ENCODE measurements at regions not wholly inside any gene's neighbourhood (a gene's known extent, or its start where the extent isn't known, plus 50 kb on each side); places are given as distances from the start of the nearest gene placed in this dataset.

- DNase-seq: no peak
- H3K4me3 ChIP-seq: no peak overlapping the region
- 93 to 94% methylated on average over 7 of the region's 7 CpGs for WGBS, 2 donors
- peaks cover 0 to 8% (median 3%) of the 10 kb centered on the region in 4 donors for H3K4me1 ChIP-seq
- peaks cover 0 to 4% (median 0%) of the 10 kb centered on the region in 4 donors for H3K9me3 ChIP-seq
- no peak overlapping the region for H3K27ac ChIP-seq
- intact Hi-C loops (cut with DNase I): no loop called here
- H3K36me3 ChIP-seq: no peaks in the 10 kb centered on the region
- TF ChIP-seq POLR2A (IDR thresholded peaks at IDR 0.05) (no peak), POLR2AphosphoS5 (IDR thresholded peaks at IDR 0.05) (no peak), EP300 (IDR thresholded peaks at IDR 0.05) (no peak)
- TF ChIP-seq, protein P1, sequence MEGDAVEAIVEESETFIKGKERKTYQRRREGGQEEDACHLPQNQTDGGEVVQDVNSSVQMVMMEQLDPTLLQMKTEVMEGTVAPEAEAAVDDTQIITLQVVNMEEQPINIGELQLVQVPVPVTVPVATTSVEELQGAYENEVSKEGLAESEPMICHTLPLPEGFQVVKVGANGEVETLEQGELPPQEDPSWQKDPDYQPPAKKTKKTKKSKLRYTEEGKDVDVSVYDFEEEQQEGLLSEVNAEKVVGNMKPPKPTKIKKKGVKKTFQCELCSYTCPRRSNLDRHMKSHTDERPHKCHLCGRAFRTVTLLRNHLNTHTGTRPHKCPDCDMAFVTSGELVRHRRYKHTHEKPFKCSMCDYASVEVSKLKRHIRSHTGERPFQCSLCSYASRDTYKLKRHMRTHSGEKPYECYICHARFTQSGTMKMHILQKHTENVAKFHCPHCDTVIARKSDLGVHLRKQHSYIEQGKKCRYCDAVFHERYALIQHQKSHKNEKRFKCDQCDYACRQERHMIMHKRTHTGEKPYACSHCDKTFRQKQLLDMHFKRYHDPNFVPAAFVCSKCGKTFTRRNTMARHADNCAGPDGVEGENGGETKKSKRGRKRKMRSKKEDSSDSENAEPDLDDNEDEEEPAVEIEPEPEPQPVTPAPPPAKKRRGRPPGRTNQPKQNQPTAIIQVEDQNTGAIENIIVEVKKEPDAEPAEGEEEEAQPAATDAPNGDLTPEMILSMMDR (IDR thresholded peaks at IDR 0.05): no peak
- peaks cover 0 to 12% (median 6%) of the 10 kb centered on the region in 3 donors for H3K27me3 ChIP-seq
Observed at GRCh38 chr6:5846335-5846734, 160.4 kb downstream of the NRN1 start.

GRCh38 chr6:5843078-5843477 is 163.6 kb downstream of the NRN1 start:
- H3K4me1 ChIP-seq: no peaks in the 10 kb centered on the region
- no peak for DNase-seq
- H3K4me3 ChIP-seq: no peak overlapping the region
- 90 to 92% methylated on average over 5 of the region's 5 CpGs for WGBS, 2 donors
- peaks cover 0 to 4% (median 0%) of the 10 kb centered on the region in 4 donors for H3K9me3 ChIP-seq
- no peaks in the 10 kb centered on the region for H3K27me3 ChIP-seq
- H3K27ac ChIP-seq: no peak overlapping the region
- intact Hi-C loops (cut with DNase I): no loop called here
- H3K36me3 ChIP-seq: no peaks in the 10 kb centered on the region
- TF ChIP-seq EP300 (IDR thresholded peaks at IDR 0.05): no peak
- no peak for TF ChIP-seq POLR2AphosphoS5 (IDR thresholded peaks at IDR 0.05)
- TF ChIP-seq POLR2A (IDR thresholded peaks at IDR 0.05): no peak
- TF ChIP-seq, protein P1 (IDR thresholded peaks at IDR 0.05): no peak

- H3K27ac ChIP-seq: no peak overlapping the region
- peaks cover 0 to 4% (median 0%) of the 10 kb centered on the region in 4 donors for H3K9me3 ChIP-seq
- H3K4me3 ChIP-seq: no peak overlapping the region
- H3K27me3 ChIP-seq: no peaks in the 10 kb centered on the region
- no peaks in the 10 kb centered on the region for H3K36me3 ChIP-seq
- DNase-seq: no peak
- TF ChIP-seq POLR2A (IDR thresholded peaks at IDR 0.05): no peak
- TF ChIP-seq, protein P1 (IDR thresholded peaks at IDR 0.05): no peak
- no peak for TF ChIP-seq EP300 (IDR thresholded peaks at IDR 0.05)
- TF ChIP-seq POLR2AphosphoS5 (IDR thresholded peaks at IDR 0.05): no peak
- intact Hi-C loops (cut with DNase I): no loop called here
- 83 to 84% methylated on average over 8 of the region's 8 CpGs for WGBS, 2 donors
- H3K4me1 ChIP-seq: no peaks in the 10 kb centered on the region
Observed at GRCh38 chr6:5840734-5841390, 165.9 kb downstream of the NRN1 start.

DNA sequence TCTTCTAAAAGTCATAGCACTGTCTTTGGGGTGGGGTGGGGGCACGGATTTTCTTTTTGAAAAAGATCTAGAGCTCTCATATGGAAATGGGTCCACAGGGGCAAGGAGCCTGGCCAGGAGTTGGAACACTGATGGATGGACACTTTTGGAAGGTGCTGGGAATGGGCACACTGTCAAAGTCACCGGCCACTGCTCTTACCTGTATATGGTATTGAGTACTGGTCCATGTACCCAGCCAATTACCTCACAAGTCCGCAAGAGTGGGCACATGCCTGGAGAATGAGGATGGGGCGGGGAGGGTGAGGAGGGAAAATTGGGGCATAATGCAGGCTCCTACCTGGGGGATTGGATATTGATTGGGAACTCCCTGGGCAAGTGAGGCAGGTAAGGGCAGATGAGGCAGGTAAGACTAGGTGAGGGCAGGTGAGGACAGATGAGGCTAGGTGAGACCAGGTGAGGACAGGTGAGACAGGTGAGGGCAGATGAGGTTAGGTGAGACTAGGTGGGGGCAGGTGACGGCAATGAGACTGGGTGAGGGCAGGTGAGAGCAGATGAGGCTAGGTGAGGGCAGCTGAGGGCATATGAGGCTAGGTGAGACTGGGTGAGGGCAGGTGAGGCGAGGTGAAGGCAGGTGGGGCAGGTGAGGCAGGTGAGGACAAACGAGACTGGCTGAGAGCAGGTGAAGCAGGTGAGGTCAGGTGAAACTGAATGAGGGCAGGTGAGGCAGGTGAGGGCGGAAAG is 167.9 kb downstream of the NRN1 start:
- intact Hi-C loops (cut with DNase I): no loop called here

More for the DNA sequence above, 167.9 kb downstream of the NRN1 start:
- H3K27me3 ChIP-seq: no peaks in the 10 kb centered on the region
- H3K36me3 ChIP-seq: no peaks in the 10 kb centered on the region
- no peaks in the 10 kb centered on the region for H3K4me1 ChIP-seq
- H3K9me3 ChIP-seq: no peaks in the 10 kb centered on the region
- no peak for DNase-seq
- H3K27ac ChIP-seq: no peak overlapping the region
- 56 to 81% methylated on average over 8 of the region's 8 CpGs for WGBS, 2 donors
- H3K4me3 ChIP-seq: no peak overlapping the region
- TF ChIP-seq POLR2AphosphoS5 (IDR thresholded peaks at IDR 0.05): no peak
- TF ChIP-seq EP300 (IDR thresholded peaks at IDR 0.05): no peak
- TF ChIP-seq POLR2A (IDR thresholded peaks at IDR 0.05): no peak
- TF ChIP-seq, protein P1 (IDR thresholded peaks at IDR 0.05): no peak
